Upper lobe of left lung (tissue), 4 donors: ENCODE measurements at regions not wholly inside any gene's neighbourhood (a gene's known extent, or its start where the extent isn't known, plus 50 kb on each side); places are given as distances from the start of the nearest gene placed in this dataset.

ENCODE experiments used
- POLR2AphosphoS5 ChIP-seq, 2 donors: sonication (generic); formaldehyde crosslinking; IDR thresholded peaks; one replicate each; pipeline ENCODE4 v1.5.1; 2017; ENCODE audit warnings: antibody characterized with exemption in 2 of 2
- TF ChIP-seq, protein P1 (sequence below), 6 experiments: fragments of 450-650 bp in 4 of 6; fragments of 200-600 bp in 2 of 6; sonication (generic) in 2 of 6; IDR thresholded peaks; one replicate each; pipeline ENCODE4 v1.5.1; 2016 to 2019; ENCODE audit warnings: antibody characterized with exemption in 6 of 6

GRCh38 chr9:22986556-22986955 is 539.9 kb downstream of the DMRTA1 start:
- TF ChIP-seq, protein P1, sequence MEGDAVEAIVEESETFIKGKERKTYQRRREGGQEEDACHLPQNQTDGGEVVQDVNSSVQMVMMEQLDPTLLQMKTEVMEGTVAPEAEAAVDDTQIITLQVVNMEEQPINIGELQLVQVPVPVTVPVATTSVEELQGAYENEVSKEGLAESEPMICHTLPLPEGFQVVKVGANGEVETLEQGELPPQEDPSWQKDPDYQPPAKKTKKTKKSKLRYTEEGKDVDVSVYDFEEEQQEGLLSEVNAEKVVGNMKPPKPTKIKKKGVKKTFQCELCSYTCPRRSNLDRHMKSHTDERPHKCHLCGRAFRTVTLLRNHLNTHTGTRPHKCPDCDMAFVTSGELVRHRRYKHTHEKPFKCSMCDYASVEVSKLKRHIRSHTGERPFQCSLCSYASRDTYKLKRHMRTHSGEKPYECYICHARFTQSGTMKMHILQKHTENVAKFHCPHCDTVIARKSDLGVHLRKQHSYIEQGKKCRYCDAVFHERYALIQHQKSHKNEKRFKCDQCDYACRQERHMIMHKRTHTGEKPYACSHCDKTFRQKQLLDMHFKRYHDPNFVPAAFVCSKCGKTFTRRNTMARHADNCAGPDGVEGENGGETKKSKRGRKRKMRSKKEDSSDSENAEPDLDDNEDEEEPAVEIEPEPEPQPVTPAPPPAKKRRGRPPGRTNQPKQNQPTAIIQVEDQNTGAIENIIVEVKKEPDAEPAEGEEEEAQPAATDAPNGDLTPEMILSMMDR (IDR thresholded peaks at IDR 0.05) = no peak
- TF ChIP-seq POLR2AphosphoS5 (IDR thresholded peaks at IDR 0.05) = no peak
